MV-4-11 (cell line): ENCODE measurements at regions not wholly inside any gene's neighbourhood (a gene's known extent, or its start where the extent isn't known, plus 50 kb on each side); places are given as distances from the start of the nearest gene placed in this dataset.

Experiments
- DNase-seq: peaks from one replicate; lab custom pipeline; 2025; lab: John Stamatoyannopoulos, UW

DNA sequence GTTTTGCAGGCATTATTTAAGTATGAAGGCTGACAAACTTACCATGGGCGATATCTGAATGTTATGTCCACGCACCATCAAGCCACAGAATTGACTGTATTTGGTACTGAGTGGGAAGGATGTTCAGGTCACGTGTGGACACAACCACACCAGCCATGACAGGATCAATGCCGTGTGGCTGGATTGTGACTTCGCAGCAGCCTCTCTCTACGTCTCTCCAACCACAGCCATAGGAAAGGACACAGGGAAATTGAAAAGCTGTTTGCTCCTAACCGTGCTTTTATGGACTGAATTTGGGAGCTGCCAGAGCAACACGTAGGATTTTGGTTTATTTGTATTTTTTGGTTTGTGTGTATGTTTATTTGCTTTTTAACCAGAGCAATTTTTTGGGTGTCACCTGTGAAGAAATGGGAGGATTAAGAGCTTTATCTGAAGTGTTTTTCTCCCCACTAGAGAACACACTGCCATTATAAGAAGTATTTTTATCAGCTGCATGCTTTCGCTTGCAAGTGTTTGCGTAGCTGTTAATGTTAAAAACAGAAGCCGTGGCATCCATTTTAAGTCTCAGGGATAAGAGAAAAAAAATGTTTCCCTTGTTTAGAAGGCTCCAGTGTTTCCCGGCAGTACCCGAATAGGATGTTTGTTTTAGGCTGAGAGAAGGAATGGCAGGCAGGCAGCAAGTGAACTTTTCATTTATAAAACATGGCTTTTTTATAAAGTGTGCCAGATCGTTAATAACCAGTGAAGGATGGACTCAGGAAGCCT is 401.1 kb upstream of the NFE2L3 start:
- no peak for DNase-seq

DNA sequence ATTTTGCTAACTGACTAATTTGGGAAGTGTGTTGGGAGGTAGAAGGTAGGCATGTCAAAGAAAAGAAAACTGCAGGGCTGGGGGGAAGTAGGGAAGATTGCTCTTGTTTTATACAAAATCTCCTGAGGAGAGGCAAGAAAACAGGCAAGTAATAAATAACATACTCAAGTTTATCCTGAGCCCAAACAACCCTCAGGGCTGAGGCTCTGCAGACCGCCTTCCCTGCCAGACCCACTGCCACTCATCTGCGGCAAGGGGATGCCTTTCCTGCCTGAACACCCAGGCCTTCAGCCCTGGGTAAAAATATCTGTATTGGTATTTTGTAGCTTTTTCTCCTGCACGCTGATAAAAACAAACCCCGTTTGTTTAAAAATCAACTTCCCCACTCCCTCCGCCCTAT is 399.8 kb upstream of the NFE2L3 start:
- no peak for DNase-seq

GRCh38 chr7:25752967-25753791 is 398.8 kb upstream of the NFE2L3 start:
- DNase-seq, result no peak

- no peak for DNase-seq
Observed at GRCh38 chr7:25753837-25754236, 398.2 kb upstream of the NFE2L3 start.

- DNase-seq, result no peak
Observed at GRCh38 chr7:25754333-25754732, 397.7 kb upstream of the NFE2L3 start.

DNA sequence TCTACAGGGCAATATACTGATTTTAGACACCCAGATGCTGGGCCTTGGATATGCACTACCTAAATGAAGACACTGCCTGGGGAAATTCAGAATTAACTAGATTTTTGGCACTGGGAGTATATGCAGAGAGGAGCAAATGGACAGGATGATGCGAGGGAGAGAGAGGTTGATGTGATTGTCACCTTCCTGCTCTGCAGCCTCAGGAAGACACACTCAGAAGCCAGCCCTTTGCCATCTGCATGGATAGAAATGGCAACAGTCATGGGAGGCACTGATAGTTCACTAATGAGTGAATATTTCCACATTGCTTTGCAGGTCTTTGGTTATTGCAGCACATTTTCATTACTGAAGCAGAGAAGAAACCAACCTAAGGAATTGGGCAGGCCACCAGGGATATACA is 397.2 kb upstream of the NFE2L3 start:
- DNase-seq, result no peak

DNA sequence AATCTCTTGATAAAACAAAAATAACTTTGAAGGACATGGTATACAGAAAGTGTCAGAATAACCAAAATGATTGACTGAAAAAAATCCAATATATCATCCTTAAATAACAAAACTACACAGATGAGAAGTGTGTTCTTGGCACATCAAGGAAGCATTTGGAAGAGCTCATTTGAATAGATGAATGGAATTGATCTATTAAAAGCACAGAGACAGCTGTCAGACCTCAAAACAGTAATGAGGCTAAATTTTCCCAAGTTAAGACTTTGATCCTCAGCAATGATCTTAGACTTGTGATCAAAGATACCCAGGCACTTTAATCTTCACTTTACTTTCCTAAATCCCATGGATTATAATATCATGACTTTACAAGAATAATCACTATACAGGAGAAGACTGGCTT is 395.4 kb upstream of the NFE2L3 start:
- no peak for DNase-seq

DNA sequence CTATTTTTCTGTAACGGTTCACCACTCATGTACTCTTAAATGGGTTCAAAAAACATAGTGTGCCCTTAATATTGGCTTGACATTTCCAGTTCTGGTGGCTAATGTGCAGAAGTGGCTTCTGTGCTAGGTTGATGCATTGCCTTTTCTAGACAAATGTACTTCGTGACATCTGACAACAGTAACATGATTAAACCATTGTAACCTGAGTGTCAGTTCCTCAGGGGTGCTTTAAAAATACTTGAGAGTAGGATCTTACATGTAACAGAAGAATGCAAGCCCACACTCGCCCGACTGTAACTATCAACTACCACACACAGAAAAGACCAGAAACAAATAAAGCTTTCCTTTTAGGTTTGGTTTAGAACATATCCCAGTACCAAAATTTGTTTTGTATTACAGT is 393.4 kb upstream of the NFE2L3 start:
- no peak for DNase-seq

DNA sequence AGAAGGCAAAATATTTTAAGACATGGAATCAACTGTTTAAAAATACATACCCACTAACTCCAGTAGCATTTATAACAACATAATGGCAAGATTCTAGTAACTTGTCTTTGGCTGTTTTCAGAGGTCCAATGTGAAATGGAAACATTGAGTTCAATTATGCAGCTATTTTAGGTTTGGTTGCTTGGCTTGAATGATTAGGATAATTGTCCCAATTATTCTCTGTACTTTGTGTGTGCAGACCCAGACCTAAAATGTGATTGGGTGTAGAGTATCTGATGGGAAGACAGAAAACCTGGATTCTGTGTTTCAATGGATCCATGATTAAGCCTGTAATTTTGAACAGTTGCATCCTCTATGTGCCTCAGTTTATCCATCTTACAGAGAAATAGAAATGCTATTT is 392.7 kb upstream of the NFE2L3 start:
- no peak for DNase-seq

DNA sequence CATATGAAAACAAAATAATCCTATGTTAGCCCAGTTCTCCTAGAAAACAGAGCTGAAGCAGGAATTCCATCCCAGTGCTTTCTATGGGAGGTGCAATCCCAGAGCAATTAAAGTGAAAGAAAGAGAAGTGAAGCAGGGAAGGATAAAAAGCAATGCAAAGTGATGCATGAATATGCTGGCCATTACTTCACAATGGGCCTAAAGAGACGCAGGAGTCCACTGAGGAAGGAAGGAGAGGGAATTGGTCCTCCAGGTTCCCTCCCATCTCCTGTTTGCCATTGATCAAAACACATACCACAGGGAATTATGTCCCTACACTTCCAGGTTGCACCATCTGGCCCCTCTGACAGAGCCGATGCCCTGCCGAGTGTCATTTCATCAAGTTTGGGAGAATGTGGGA is 392.2 kb upstream of the NFE2L3 start:
- DNase-seq, result no peak

GRCh38 chr7:25762511-25763462 is 389.2 kb upstream of the NFE2L3 start:
- DNase-seq, result no peak

DNA sequence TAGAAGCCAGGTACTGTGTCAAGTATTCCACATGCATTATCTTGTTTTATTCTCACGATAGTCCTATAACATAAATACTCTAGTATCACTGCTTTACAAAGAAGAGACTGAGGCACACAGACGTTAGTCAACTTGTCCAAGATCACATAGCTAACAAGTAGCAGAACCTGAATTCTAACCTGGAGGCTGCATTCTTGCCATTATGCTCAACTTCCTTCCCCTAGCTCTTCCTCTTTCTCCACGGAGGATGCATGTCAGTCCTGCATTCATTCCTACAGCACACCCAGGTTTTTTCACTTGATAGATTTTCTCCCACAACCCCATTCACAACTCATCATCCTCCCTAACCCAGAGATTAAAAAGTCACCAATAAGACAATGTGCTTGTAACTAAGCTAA is 388.5 kb upstream of the NFE2L3 start:
- no peak for DNase-seq

DNA sequence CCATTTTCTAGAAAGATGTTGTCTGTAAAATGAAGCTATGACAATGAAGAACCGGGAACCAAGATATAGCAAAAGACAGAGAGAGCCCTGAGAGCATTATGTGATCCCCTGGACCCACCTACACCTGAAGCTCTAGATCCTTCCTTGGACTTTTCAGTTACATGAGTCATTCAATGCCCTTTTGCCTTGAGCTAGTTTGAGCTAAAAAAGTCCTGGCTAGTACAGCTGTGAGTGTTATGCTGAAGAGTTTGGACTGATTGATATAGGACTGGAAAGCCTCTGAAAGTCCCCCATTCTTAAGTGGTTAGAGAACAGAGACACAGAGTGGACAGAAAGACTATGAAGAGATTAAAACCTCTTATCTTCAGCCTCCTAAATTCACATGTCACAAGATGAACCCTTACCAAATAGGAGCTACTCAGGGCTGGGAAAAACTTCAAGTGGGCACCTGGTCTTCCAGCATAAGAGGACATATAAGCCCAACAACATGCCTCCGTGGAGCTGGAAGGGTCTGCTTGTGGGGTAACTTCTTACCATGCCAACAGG is 386.8 kb upstream of the NFE2L3 start:
- DNase-seq, result no peak

DNA sequence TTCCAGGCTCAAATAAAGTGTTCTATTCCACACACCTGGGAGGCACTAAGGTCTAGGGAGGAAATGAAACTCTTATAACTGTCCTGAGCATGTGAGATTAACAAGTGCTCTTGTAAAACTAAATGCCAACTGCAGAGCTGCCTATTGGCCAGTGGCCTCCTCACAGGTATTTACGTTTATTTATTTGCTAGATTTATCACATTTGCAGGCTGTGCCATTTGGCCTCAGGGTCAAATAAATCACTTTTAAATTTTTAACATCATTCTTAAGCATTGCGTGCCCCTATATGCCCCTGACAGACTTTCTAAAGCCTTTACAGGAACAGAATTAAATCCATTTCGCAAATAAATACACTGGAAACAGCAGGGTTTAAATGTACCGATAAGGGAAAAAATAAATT is 381.8 kb upstream of the NFE2L3 start:
- DNase-seq, result no peak

GRCh38 chr7:25770670-25771069 is 381.3 kb upstream of the NFE2L3 start:
- no peak for DNase-seq

DNA sequence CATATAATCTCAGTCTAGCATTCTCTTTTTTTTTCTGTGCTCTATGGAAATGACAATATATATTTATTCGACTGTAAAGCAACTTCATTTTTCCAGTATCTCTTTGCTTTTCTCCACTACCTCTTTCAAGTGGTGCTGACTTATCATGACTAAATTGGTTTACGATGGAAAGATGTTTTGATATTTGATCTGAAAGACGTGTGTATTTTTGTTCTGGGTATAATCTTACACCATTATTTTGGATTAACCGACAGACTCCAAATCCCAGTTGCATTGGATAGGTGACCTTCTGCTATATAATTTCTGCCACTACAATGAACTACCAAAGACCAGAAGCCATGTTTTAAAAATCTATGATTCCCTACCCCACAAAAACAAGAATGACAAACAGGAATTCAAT is 380.5 kb upstream of the NFE2L3 start:
- DNase-seq, result no peak

DNA sequence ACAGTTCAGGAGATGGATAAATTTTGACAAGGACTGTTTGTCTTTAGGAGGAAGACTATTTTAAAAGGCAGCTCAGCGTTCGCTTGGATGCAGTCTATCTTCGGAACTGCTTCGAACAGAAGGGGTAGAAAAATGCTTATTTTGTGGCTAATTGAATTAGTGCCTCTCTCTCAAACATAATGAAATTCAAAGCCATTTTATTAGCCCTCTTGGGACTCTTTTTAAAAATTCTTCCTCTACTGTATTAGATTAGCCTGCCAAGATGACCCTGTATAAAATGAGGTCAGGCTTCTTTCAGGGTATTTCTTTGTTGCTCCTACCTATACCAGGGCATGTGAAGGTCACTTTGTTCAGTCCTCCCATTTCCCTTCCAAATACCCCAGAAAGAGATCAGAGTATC is 379.2 kb upstream of the NFE2L3 start:
- DNase-seq, result no peak

DNA sequence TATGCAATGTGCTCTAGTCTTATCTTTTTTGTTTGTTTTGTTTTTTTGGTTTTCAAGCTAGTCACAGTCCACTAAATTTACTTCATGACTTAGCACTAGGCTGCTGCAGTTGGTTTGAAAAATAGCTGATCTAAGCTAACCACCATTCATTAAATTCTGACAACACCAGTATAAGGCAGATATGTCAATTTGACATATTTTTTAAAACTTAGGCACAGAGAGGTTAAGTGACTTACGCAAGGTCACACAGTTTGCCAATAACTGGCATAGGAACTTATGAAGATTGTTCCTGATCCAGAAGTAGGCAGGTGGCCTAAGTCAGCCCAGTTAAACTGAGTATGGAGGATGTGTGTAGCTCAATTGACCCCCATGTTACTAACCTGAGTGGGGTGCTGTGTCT is 377.3 kb upstream of the NFE2L3 start:
- DNase-seq, result no peak

DNA sequence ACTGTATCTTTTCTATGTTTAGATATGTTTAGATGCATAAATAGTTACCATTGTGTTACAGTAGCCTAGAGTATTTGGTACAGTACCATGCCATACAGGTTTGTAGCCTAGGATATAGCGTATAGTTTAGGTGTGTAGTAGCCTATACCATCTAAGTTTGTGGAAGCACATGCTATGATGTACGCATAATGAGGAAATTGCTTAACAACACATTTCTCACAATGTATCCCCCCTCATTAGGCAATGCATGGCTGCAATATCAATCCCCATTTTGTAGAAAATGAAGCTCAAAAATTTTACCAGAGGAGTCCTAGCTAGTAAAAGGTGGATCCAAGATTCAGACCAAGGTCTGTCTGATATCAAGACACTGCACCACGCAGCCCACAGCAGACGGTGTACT is 376.4 kb upstream of the NFE2L3 start:
- no peak for DNase-seq

GRCh38 chr7:25775999-25776743 is 375.8 kb upstream of the NFE2L3 start:
- DNase-seq, result no peak

DNA sequence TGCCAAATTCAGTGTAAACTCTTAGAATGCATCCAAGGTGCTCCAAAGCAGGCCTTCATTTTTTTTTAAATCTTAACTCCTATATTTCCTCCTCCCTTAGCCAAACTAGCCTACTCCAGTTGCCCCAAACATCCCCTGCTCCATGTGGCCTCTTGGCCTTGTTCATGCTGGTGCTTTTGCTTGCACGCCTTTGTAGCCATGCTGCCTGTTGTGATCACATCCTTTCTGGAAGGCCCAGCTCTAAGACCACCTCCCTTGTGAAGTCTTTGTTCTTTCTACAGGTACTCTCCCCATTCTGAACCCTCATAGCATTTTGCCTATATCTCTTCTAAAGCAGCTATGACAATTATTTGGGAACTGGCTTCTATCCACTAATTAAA is 375.3 kb upstream of the NFE2L3 start:
- no peak for DNase-seq
